Right lobe of liver (tissue), 4 donors: ENCODE measurements at regions not wholly inside any gene's neighbourhood (a gene's known extent, or its start where the extent isn't known, plus 50 kb on each side); places are given as distances from the start of the nearest gene placed in this dataset.

Experiments
- POLR2A ChIP-seq: fragments of 450-650 bp; IDR thresholded peaks from one replicate; pipeline ENCODE4 v1.6.1; 2017; ENCODE audit warnings: antibody characterized with exemption, mild to moderate bottlenecking
- TF ChIP-seq, protein P1 (sequence below), 4 donors: fragments of 200-600 bp in 3 of 4; fragments of 450-650 bp in 1 of 4; IDR thresholded peaks; one replicate each; pipeline versions ENCODE4 v1.5.1 to v1.8.0; 2016 to 2022; ENCODE audit warnings: antibody characterized with exemption in 4 of 4, mild to moderate bottlenecking in 2 of 4
- donor health status: DM: no; HTN: no; CAD: no.
- donor health status: DM: no; HTN: no; CAD: no.
- donor health status: DM: no; HTN: yes; CAD: no.

DNA sequence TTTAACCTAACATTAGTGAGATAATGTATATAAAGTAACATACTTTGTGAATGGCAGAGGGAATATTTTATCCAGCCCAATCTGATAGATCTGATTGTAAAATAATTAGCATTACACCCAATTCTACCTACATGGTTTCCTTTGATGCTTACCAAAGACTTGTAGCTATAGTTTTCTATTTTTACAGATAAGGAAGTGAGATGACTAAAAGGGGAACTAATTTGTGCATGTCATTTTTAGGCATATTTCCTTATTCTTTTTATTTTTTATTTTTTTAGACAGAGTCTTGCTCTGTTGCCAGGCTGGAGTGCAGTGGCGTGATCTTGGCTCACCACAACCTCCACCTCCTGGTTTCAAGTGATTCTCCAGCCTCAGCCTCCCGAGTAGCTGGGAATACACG is 793.7 kb upstream of the LRRC4C start:
- TF ChIP-seq, protein P1, sequence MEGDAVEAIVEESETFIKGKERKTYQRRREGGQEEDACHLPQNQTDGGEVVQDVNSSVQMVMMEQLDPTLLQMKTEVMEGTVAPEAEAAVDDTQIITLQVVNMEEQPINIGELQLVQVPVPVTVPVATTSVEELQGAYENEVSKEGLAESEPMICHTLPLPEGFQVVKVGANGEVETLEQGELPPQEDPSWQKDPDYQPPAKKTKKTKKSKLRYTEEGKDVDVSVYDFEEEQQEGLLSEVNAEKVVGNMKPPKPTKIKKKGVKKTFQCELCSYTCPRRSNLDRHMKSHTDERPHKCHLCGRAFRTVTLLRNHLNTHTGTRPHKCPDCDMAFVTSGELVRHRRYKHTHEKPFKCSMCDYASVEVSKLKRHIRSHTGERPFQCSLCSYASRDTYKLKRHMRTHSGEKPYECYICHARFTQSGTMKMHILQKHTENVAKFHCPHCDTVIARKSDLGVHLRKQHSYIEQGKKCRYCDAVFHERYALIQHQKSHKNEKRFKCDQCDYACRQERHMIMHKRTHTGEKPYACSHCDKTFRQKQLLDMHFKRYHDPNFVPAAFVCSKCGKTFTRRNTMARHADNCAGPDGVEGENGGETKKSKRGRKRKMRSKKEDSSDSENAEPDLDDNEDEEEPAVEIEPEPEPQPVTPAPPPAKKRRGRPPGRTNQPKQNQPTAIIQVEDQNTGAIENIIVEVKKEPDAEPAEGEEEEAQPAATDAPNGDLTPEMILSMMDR (IDR thresholded peaks at IDR 0.05) = no peak
- no peak for TF ChIP-seq POLR2A
